Astrocyte of the cerebellum (primary cell): ENCODE measurements at regions not wholly inside any gene's neighbourhood (a gene's known extent, or its start where the extent isn't known, plus 50 kb on each side); places are given as distances from the start of the nearest gene placed in this dataset.

Experiments used
- DNase-seq: peaks from one replicate; pipeline ENCODE4 v3.0.0-alpha.2; 2011; ENCODE audit warnings: low read depth
- H3K4me3 ChIP-seq: 2 replicates; pipeline ENCODE4 v1.5.1; 2011; ENCODE audit warnings: mild to moderate bottlenecking, low read depth, low read length, moderate library complexity
- CTCF ChIP-seq: IDR thresholded peaks from 2 replicates; pipeline ENCODE4 v1.5.1; 2012; ENCODE audit warnings: low read length, low read depth, moderate library complexity, mild to moderate bottlenecking; ENCODE audit errors: missing control alignments
- in situ Hi-C: cut with HindIII; loops from 2 replicates; pipeline ENCODE4 v1.10.0; 2017; ENCODE audit warnings: low sequenced_read_pairs

- no peak overlapping the region for H3K4me3 ChIP-seq
- TF ChIP-seq CTCF = no peak
- in situ Hi-C loops = no loop called here
- DNase-seq = no peak
Observed at GRCh38 chr5:82851471-82851870, 225.7 kb downstream of the TMEM167A start.

- in situ Hi-C loops = no loop called here
- no peak overlapping the region for H3K4me3 ChIP-seq
- DNase-seq = no peak
- TF ChIP-seq CTCF = no peak
Observed at GRCh38 chr5:82850393-82850792, 226.8 kb downstream of the TMEM167A start.

- no peak for TF ChIP-seq CTCF
- no peak for DNase-seq
- in situ Hi-C loops = no loop called here
- no peak overlapping the region for H3K4me3 ChIP-seq
Observed at GRCh38 chr5:82849885-82850284, 227.3 kb downstream of the TMEM167A start.

GRCh38 chr5:82847562-82847961, 229.6 kb downstream of the TMEM167A start:
- H3K4me3 ChIP-seq = no peak overlapping the region
- in situ Hi-C loops = no loop called here
- TF ChIP-seq CTCF = no peak
- DNase-seq = no peak

GRCh38 chr5:82839881-82840280, 237.3 kb downstream of the TMEM167A start:
- no peak for DNase-seq
- H3K4me3 ChIP-seq = no peak overlapping the region
- no peak for TF ChIP-seq CTCF
- in situ Hi-C loops = no loop called here

- TF ChIP-seq CTCF = no peak
- no peak overlapping the region for H3K4me3 ChIP-seq
- DNase-seq = no peak
- in situ Hi-C loops = no loop called here
Observed at GRCh38 chr5:82835488-82835887, 241.7 kb downstream of the TMEM167A start.

- no peak overlapping the region for H3K4me3 ChIP-seq
- in situ Hi-C loops = no loop called here
- TF ChIP-seq CTCF = no peak
- DNase-seq = no peak
Observed at GRCh38 chr5:82834151-82834550, 243.0 kb downstream of the TMEM167A start.
